H9 (cell line): ENCODE measurements at regions not wholly inside any gene's neighbourhood (a gene's known extent, or its start where the extent isn't known, plus 50 kb on each side); places are given as distances from the start of the nearest gene placed in this dataset.

Source experiments
- DNase-seq: peaks from one replicate; pipeline ENCODE4 v3.0.0-alpha.2; 2017
- H2AFZ ChIP-seq: one replicate; pipeline ENCODE4 v1.6.1; 2013; ENCODE audit warnings: mild to moderate bottlenecking, low read length, control low read depth, moderate library complexity
- H2AK5ac ChIP-seq: 2 replicates; pipeline ENCODE4 v1.6.1; 2013; ENCODE audit warnings: low read length, control low read depth, mixed read lengths; ENCODE audit not compliant: insufficient read length
- H2BK120ac ChIP-seq: one replicate; pipeline ENCODE4 v1.6.1; 2013; ENCODE audit warnings: low read depth, mild to moderate bottlenecking, low read length, control low read depth, inconsistent platforms; ENCODE audit not compliant: poor library complexity, severe bottlenecking
- H2BK12ac ChIP-seq: 2 replicates; pipeline ENCODE4 v1.6.1; 2013; ENCODE audit warnings: low read length, control low read depth, mixed read lengths, low read depth; ENCODE audit not compliant: insufficient read length
- H2BK15ac ChIP-seq: 2 replicates; pipeline ENCODE4 v1.6.1; 2013; ENCODE audit warnings: low read depth, low read length, control low read depth
- H2BK20ac ChIP-seq: one replicate; pipeline ENCODE4 v1.6.1; 2013; ENCODE audit warnings: low read depth, mild to moderate bottlenecking, low read length, control low read depth, inconsistent platforms; ENCODE audit not compliant: poor library complexity, severe bottlenecking
- H2BK5ac ChIP-seq: 2 replicates; pipeline ENCODE4 v1.6.1; 2013; ENCODE audit warnings: low read length, control low read depth, mixed read lengths; ENCODE audit not compliant: insufficient read length
- H3K14ac ChIP-seq: 2 replicates; pipeline ENCODE4 v1.6.1; 2013; ENCODE audit warnings: low read length, control low read depth; ENCODE audit not compliant: insufficient read depth
- H3K18ac ChIP-seq: 2 replicates; pipeline ENCODE4 v1.6.1; 2013; ENCODE audit warnings: low read depth, mild to moderate bottlenecking, mixed read lengths, low read length, control low read depth; ENCODE audit not compliant: insufficient read length
- H3K23ac ChIP-seq: 2 replicates; pipeline ENCODE4 v1.6.1; 2013; ENCODE audit warnings: low read length, control low read depth, mixed read lengths, low read depth; ENCODE audit not compliant: insufficient read length
- H3K23me2 ChIP-seq: 2 replicates; pipeline ENCODE4 v1.6.1; 2013; ENCODE audit warnings: low read depth, mild to moderate bottlenecking, mixed read lengths, low read length, control low read depth; ENCODE audit not compliant: insufficient read length, poor library complexity, severe bottlenecking
- H3K27ac ChIP-seq: 2 replicates; pipeline ENCODE4 v1.5.1; 2013; ENCODE audit warnings: low read length, control low read depth, mixed read lengths, low read depth; ENCODE audit not compliant: insufficient read length
- H3K27me3 ChIP-seq: 2 replicates; pipeline ENCODE4 v1.6.1; 2013; ENCODE audit warnings: low read length, control low read depth, inconsistent platforms; ENCODE audit not compliant: insufficient read depth
- H3K4ac ChIP-seq: 2 replicates; pipeline ENCODE4 v1.6.1; 2013; ENCODE audit warnings: low read depth, mild to moderate bottlenecking, control low read depth, inconsistent platforms, low read length, moderate library complexity
- H3K4me1 ChIP-seq: 2 replicates; pipeline ENCODE4 v1.6.1; 2013; ENCODE audit warnings: low read length, control low read depth, inconsistent platforms; ENCODE audit not compliant: insufficient read depth
- H3K4me2 ChIP-seq: 2 replicates; pipeline ENCODE4 v1.6.1; 2013; ENCODE audit warnings: low read length, control low read depth, mixed read lengths; ENCODE audit not compliant: insufficient read length, insufficient read depth
- H3K56ac ChIP-seq: 2 replicates; pipeline ENCODE4 v1.6.1; 2013; ENCODE audit warnings: low read depth, mild to moderate bottlenecking, mixed read lengths, low read length, control low read depth; ENCODE audit not compliant: insufficient read length
- H3K79me1 ChIP-seq: 2 replicates; pipeline ENCODE4 v1.6.1; 2013; ENCODE audit warnings: low read depth, mild to moderate bottlenecking, moderate library complexity, low read length, control low read depth, inconsistent platforms; ENCODE audit not compliant: insufficient read depth, poor library complexity, severe bottlenecking
- H3K79me2 ChIP-seq: 2 replicates; pipeline ENCODE4 v1.6.1; 2013; ENCODE audit warnings: low read length, control low read depth, inconsistent platforms; ENCODE audit not compliant: insufficient read depth
- H3K9ac ChIP-seq: 2 replicates; pipeline ENCODE4 v1.6.1; 2013; ENCODE audit warnings: low read length, control low read depth, mixed read lengths; ENCODE audit not compliant: insufficient read length; ENCODE audit errors: extremely low read depth
- H3K9me3 ChIP-seq: one replicate; pipeline ENCODE4 v1.6.1; 2013; ENCODE audit warnings: low read depth, low read length, inconsistent platforms; ENCODE audit not compliant: control insufficient read depth
- H3T11ph ChIP-seq: one replicate; pipeline ENCODE4 v1.6.1; 2013; ENCODE audit warnings: mild to moderate bottlenecking, low read length, control low read depth, inconsistent platforms
- H4K20me1 ChIP-seq: one replicate; pipeline ENCODE4 v1.6.1; 2013; ENCODE audit not compliant: control insufficient read depth, insufficient read length, insufficient read depth
- H4K5ac ChIP-seq: 2 replicates; pipeline ENCODE4 v1.6.1; 2013; ENCODE audit warnings: low read depth, mild to moderate bottlenecking, mixed read lengths, low read length, control low read depth; ENCODE audit not compliant: insufficient read length
- H4K8ac ChIP-seq: replicated peaks from 2 replicates; pipeline ENCODE4 v1.6.1; 2013; ENCODE audit warnings: low read length, control low read depth, mixed read lengths, low read depth; ENCODE audit not compliant: insufficient read length
- H4K91ac ChIP-seq: 2 replicates; pipeline ENCODE4 v1.6.1; 2013; ENCODE audit warnings: low read depth, mild to moderate bottlenecking, moderate library complexity, mixed read lengths, low read length, control low read depth; ENCODE audit not compliant: insufficient read length
- H3K27ac Mint-ChIP-seq, 3 experiments: 2 replicates in 2 of 3; 3 replicates in 1 of 3; pipeline ENCODE4 v1.8.0; 2020 to 2021; ENCODE audit warnings: mixed read lengths in 3 of 3, mild to moderate bottlenecking in 1 of 3, moderate library complexity in 1 of 3
- H3K27me3 Mint-ChIP-seq: 2 replicates; pipeline ENCODE4 v1.8.0; 2021; ENCODE audit warnings: low read depth, mild to moderate bottlenecking, moderate library complexity, mixed read lengths
- H3K36me3 Mint-ChIP-seq, 3 experiments: 2 replicates in 2 of 3; 3 replicates in 1 of 3; pipeline ENCODE4 v1.8.0; 2020 to 2021; ENCODE audit warnings: low read depth in 3 of 3, mixed read lengths in 3 of 3; ENCODE audit not compliant: insufficient read depth in 1 of 3
- H3K4me1 Mint-ChIP-seq, 2 experiments: 2 replicates each; pipeline ENCODE4 v1.8.0; 2020; ENCODE audit warnings: mixed read lengths in 2 of 2
- H3K4me3 Mint-ChIP-seq, 2 experiments: 2 replicates in 1 of 2; 3 replicates in 1 of 2; pipeline ENCODE4 v1.8.0; 2020 to 2021; ENCODE audit warnings: mild to moderate bottlenecking in 2 of 2, mixed read lengths in 2 of 2, moderate library complexity in 1 of 2
- H3K9me3 Mint-ChIP-seq, 2 experiments: 2 replicates in 1 of 2; 3 replicates in 1 of 2; pipeline ENCODE4 v1.8.0; 2020; ENCODE audit warnings: mild to moderate bottlenecking in 2 of 2, mixed read lengths in 2 of 2, moderate library complexity in 1 of 2
- TF ChIP-seq, protein P1 (sequence below): fragments of 200-600 bp; sonication (generic); conservative IDR thresholded peaks from 3 replicates; pipeline ENCODE4 v1.8.0; 2021; ENCODE audit warnings: antibody characterized with exemption, mild to moderate bottlenecking

DNA sequence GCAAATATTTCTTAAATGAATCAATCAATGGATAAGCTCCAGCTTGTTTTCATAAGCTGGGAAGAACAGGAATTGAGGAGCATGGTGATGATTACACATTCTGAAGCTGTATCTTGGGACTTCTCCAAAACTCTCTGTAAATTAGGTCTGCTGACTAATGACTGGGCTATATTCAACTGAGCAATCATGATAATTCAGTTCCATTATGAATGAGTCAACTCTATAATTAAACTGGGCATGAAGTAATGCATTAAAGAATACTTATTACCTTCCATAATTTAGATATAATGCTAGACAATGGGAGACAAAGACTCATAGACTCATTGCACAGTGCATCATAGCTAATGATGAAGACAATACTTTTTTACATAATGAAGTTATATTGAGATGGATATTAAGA, 207.4 kb downstream of the CBLN2 start:
- no peaks in the 10 kb centered on the region for H3K23me2 ChIP-seq
- H2BK12ac ChIP-seq = no peak overlapping the region
- no peak overlapping the region for H3K14ac ChIP-seq
- no peak overlapping the region for H3K4ac ChIP-seq
- no peak overlapping the region for H3K23ac ChIP-seq
- H3K27ac Mint-ChIP-seq = no peak overlapping the region
- no peaks in the 10 kb centered on the region for H3K27me3 ChIP-seq
- no peak overlapping the region for H4K5ac ChIP-seq
- TF ChIP-seq, protein P1, sequence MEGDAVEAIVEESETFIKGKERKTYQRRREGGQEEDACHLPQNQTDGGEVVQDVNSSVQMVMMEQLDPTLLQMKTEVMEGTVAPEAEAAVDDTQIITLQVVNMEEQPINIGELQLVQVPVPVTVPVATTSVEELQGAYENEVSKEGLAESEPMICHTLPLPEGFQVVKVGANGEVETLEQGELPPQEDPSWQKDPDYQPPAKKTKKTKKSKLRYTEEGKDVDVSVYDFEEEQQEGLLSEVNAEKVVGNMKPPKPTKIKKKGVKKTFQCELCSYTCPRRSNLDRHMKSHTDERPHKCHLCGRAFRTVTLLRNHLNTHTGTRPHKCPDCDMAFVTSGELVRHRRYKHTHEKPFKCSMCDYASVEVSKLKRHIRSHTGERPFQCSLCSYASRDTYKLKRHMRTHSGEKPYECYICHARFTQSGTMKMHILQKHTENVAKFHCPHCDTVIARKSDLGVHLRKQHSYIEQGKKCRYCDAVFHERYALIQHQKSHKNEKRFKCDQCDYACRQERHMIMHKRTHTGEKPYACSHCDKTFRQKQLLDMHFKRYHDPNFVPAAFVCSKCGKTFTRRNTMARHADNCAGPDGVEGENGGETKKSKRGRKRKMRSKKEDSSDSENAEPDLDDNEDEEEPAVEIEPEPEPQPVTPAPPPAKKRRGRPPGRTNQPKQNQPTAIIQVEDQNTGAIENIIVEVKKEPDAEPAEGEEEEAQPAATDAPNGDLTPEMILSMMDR = no peak
- H3K36me3 Mint-ChIP-seq = no peaks in the 10 kb centered on the region
- H2BK120ac ChIP-seq = no peak overlapping the region
- peaks cover 8 to 13% of the 10 kb centered on the region in 2 experiments for H3K4me1 Mint-ChIP-seq
- no peak overlapping the region for H3K27ac ChIP-seq
- H3K56ac ChIP-seq = no peak overlapping the region
- no peak overlapping the region for H3K18ac ChIP-seq
- H4K8ac ChIP-seq = no peak overlapping the region
- no peak overlapping the region for H2BK20ac ChIP-seq
- no peak overlapping the region for H3K4me2 ChIP-seq
- no peak overlapping the region for H4K91ac ChIP-seq
- H3T11ph ChIP-seq = no peak overlapping the region
- H3K79me1 ChIP-seq = no peaks in the 10 kb centered on the region
- no peaks in the 10 kb centered on the region for H3K4me1 ChIP-seq
- H3K79me2 ChIP-seq = no peaks in the 10 kb centered on the region
- no peaks in the 10 kb centered on the region for H3K9me3 ChIP-seq
- no peak overlapping the region for H2AFZ ChIP-seq
- H2BK5ac ChIP-seq = no peak overlapping the region
- no peak overlapping the region for H2AK5ac ChIP-seq
- peaks cover 4% of the 10 kb centered on the region for H3K27me3 Mint-ChIP-seq
- no peak overlapping the region for H3K9ac ChIP-seq
- H2BK15ac ChIP-seq = no peak overlapping the region
- no peaks in the 10 kb centered on the region for H4K20me1 ChIP-seq
- no peaks in the 10 kb centered on the region; a peak in 1 of 5 replicates for H3K9me3 Mint-ChIP-seq
- no peak for DNase-seq
- no peak overlapping the region for H3K4me3 Mint-ChIP-seq
